Colonic mucosa (tissue), 4 donors: ENCODE measurements at regions not wholly inside any gene's neighbourhood (a gene's known extent, or its start where the extent isn't known, plus 50 kb on each side); places are given as distances from the start of the nearest gene placed in this dataset.
A peak's percentile ranks its signal among the peaks of the same experiment; 100 is the strongest.

Experiments used
- DNase-seq: peaks from one replicate; pipeline ENCODE4 v3.0.0-alpha.2; 2020
- H3K27ac ChIP-seq: fragments of 200-600 bp; one replicate; pipeline ENCODE4 v1.8.0; 2021
- H3K27me3 ChIP-seq: fragments of 200-600 bp; one replicate; pipeline ENCODE4 v1.8.0; 2021
- H3K36me3 ChIP-seq: fragments of 200-600 bp; one replicate; pipeline ENCODE4 v1.8.0; 2021
- H3K4me1 ChIP-seq: fragments of 200-600 bp; one replicate; pipeline ENCODE4 v1.8.0; 2021; ENCODE audit warnings: mild to moderate bottlenecking
- H3K4me3 ChIP-seq: fragments of 200-600 bp; one replicate; pipeline ENCODE4 v1.8.0; 2021
- H3K9ac ChIP-seq, 2 donors: one replicate each; pipeline ENCODE4 v1.7.0; 2013; ENCODE audit warnings: control low read depth in 2 of 2, low read depth in 2 of 2, low read length in 2 of 2
- H3K9me3 ChIP-seq: fragments of 200-600 bp; one replicate; pipeline ENCODE4 v1.8.0; 2021
- intact Hi-C: fragments of 100-400 bp; cut with DNase I; formaldehyde crosslinking; loops from one replicate; pipeline ENCODE4 v1.14.1; 2022
- TF ChIP-seq, protein P1 (sequence below): fragments of 200-600 bp; IDR thresholded peaks from one replicate; pipeline ENCODE4 v1.8.0; 2022; ENCODE audit warnings: antibody characterized with exemption, mild to moderate bottlenecking
- donor health status: healthy.
- donor health status: DM: no; HTN: no; CAD: no.
- donor health status: DM: no; HTN: no; CAD: no.

DNA sequence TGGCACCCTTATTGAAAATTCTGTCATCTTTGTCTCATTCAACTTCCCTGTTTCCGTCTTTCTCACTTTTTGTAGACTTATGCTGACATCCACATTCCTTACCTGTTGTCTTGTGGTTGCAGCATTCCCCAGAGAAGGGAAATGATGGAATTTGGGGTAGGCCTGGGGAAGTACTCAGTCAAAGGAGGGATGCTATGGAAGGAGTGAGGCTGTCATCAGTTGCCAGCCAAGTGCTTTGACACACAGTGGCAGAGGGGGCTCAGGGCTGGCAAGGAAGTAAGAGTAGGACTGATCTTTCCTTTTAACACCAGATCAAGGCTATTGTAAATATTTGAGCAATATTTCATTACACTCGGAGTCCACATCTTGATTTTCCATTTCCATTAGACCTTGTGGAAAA, 64.4 kb downstream of the RPLP1 start:
- no peak for DNase-seq
- H3K9ac ChIP-seq, result no peak overlapping the region
- no peak overlapping the region for H3K4me3 ChIP-seq
- intact Hi-C loops, result no loop called here
- H3K27me3 ChIP-seq, result no peaks in the 10 kb centered on the region
- no peaks in the 10 kb centered on the region for H3K36me3 ChIP-seq
- no peaks in the 10 kb centered on the region for H3K4me1 ChIP-seq
- TF ChIP-seq, protein P1, sequence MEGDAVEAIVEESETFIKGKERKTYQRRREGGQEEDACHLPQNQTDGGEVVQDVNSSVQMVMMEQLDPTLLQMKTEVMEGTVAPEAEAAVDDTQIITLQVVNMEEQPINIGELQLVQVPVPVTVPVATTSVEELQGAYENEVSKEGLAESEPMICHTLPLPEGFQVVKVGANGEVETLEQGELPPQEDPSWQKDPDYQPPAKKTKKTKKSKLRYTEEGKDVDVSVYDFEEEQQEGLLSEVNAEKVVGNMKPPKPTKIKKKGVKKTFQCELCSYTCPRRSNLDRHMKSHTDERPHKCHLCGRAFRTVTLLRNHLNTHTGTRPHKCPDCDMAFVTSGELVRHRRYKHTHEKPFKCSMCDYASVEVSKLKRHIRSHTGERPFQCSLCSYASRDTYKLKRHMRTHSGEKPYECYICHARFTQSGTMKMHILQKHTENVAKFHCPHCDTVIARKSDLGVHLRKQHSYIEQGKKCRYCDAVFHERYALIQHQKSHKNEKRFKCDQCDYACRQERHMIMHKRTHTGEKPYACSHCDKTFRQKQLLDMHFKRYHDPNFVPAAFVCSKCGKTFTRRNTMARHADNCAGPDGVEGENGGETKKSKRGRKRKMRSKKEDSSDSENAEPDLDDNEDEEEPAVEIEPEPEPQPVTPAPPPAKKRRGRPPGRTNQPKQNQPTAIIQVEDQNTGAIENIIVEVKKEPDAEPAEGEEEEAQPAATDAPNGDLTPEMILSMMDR, result no peak
- no peaks in the 10 kb centered on the region for H3K9me3 ChIP-seq
- no peak overlapping the region for H3K27ac ChIP-seq

DNA sequence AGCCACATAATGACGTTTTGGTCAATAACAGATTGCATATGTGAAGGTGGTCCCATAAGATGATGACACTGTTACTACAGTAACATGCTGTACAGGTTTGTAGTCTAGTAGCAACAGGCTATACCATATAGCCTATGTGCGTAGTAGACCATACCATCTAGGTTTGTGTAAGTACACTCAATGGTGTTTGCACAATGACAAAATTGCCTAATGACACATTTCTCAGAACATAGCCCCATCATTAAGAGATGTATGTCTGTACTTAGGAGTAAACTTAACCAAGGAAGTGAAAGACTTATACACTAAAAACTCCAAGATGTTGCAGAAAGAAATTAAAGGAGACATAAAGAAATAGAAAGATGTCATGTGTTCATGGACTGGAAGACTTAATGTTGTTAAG, 66.2 kb downstream of the RPLP1 start:
- H3K27me3 ChIP-seq, result no peaks in the 10 kb centered on the region
- H3K9ac ChIP-seq, result no peak overlapping the region
- no peaks in the 10 kb centered on the region for H3K4me1 ChIP-seq
- no peaks in the 10 kb centered on the region for H3K36me3 ChIP-seq
- intact Hi-C loops, result no loop called here
- DNase-seq, result no peak
- no peaks in the 10 kb centered on the region for H3K9me3 ChIP-seq
- H3K4me3 ChIP-seq, result no peak overlapping the region
- no peak overlapping the region for H3K27ac ChIP-seq
- TF ChIP-seq, protein P1, result no peak

DNA sequence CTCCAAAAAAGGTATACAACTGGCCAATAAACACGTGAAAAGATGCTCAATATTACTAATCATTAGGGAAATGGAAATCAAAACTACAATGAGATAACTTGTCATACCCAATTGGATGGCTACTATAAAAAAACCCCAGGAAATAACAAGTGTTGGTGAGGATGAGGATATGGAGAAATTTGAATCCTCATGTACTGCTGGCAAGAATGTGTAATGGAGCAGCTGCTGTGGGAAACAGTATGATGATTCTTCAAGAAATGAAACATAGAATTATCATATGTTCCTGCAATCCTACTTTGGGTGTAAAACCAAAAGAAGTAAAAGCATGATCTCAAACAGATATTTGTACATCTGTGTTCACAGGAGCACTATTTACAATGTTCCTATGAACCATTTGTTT, 67.4 kb downstream of the RPLP1 start:
- Histone ChIP-seq H3K27me3 (no peaks in the 10 kb centered on the region), H3K4me3 (no peak overlapping the region), H3K9me3 (no peaks in the 10 kb centered on the region), H3K27ac (no peak overlapping the region), H3K9ac (no peak overlapping the region), H3K36me3 (no peaks in the 10 kb centered on the region), H3K4me1 (peaks cover 10% of the 10 kb centered on the region)
- TF ChIP-seq, protein P1, result no peak
- intact Hi-C loops, result loop anchor here (5.0 kb wide), 1 partner anchor 967 kb away; no protein-coding TSS in a partner anchor
- no peak for DNase-seq

DNA sequence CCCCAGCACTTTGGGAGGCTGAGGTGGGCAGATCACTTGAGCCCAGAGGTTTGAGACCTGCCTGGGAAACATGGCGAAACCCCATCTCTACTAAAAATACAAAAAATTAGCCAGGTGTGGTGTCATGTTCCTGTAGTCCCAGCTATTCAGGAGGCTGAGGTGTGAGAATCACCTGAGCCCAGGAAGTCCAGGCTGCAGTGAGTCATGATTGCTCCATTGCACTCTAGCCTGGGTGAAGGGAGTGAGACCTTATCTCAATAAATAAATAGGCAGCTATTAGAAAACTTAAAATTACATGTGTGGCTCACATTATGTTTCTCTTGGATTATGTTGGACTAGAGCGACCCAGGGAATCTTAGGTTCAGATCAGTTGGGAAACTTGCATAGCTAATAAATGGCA, 69.7 kb downstream of the RPLP1 start:
- H3K4me1 ChIP-seq, result peaks cover 10% of the 10 kb centered on the region
- DNase-seq, result no peak
- no peak overlapping the region for H3K27ac ChIP-seq
- no peak overlapping the region for H3K9ac ChIP-seq
- TF ChIP-seq, protein P1, result no peak
- intact Hi-C loops, result loop anchor here (5.0 kb wide), 1 partner anchor 965 kb away; no protein-coding TSS in a partner anchor
- H3K4me3 ChIP-seq, result no peak overlapping the region
- H3K27me3 ChIP-seq, result no peaks in the 10 kb centered on the region
- H3K36me3 ChIP-seq, result no peaks in the 10 kb centered on the region
- no peaks in the 10 kb centered on the region for H3K9me3 ChIP-seq

DNA sequence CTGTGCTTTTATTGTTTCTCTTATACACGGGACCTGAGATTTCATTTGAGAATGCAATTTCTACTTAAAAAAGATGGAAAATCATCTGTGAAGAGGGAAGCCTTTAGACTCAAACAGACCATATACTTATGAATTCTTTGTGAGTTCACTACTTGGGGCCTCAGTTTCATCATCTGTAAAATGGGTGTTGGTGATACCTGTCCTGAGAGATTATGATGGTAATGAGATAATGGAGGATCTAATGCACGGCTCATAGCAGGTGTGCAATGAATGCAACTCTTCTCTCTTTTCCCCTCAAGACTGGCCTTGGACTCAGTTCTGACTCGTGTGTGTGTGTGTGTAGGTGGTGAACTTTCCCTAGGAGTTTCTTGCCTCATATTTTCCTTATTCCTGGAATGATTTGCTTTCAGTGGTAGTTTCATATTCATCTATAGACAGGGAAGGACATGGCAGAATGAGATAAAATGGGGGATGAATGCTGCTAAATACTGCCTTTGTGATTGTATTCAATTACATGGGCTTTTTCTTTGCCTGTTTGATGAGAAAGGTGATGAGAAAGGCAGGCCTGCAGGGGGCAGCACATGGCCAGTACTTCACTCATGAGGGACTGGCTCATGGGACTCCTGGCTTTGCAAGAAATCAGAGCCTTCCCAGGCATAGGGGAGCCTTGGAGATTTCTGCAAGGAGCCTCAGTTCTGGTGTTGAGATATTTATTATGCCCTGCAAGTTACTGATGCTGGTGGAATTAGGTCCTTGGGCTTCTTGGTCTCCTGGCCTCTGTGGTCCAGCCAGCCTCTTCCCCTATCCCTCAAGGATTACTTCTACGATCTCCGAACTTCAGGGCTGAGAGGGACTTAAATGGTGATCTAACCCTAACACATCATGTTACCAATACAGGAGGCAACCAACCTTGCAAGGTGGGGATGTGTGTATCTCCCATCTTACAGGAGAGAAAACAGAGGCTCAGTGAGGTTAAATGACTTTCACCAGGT, 70.7 kb downstream of the RPLP1 start:
- Histone ChIP-seq H3K4me1 (peaks cover 10% of the 10 kb centered on the region), H3K27ac (no peak overlapping the region), H3K9ac (peak overlapping the region in 1 of 2 donors; percentile 76), H3K4me3 (no peak overlapping the region), H3K27me3 (no peaks in the 10 kb centered on the region), H3K36me3 (no peaks in the 10 kb centered on the region), H3K9me3 (no peaks in the 10 kb centered on the region)
- intact Hi-C loops, result loop anchor here (5.0 kb wide), 1 partner anchor 964 kb away; no protein-coding TSS in a partner anchor
- DNase-seq, result peak; percentile 92
- TF ChIP-seq, protein P1, result peak; percentile 64
